ENCODE measurements at regions not wholly inside any gene's neighbourhood (a gene's known extent, or its start where the extent isn't known, plus 50 kb on each side); places are given as distances from the start of the nearest gene placed in this dataset.

- Histone ChIP-seq H3K36me3 (ENCODE audit: control insufficient read depth, insufficient read depth, low read length) (no peaks in the 10 kb centered on the region), H3K27me3 (replicated peaks; ENCODE audit: control insufficient read depth, insufficient read depth, low read length) (peaks cover 1% of the 10 kb centered on the region), H3K9me3 (no peaks in the 10 kb centered on the region; the same call in 1 of the 2 replicates), H3K4me3 (ENCODE audit: low read depth, low read length) (no peak overlapping the region), H3K4me1 (no peaks in the 10 kb centered on the region)
- H3K4me3 Mint-ChIP-seq (ENCODE audit: unreplicated experiment), result no peak overlapping the region
- ChIA-PET POLR2A (no interaction called here), CTCF (no interaction called here)
- intact Hi-C loops (cut with micrococcal nuclease; ENCODE audit: unreplicated experiment), result no loop called here
- H3K27ac Mint-ChIP-seq (ENCODE audit: unreplicated experiment), result no peak overlapping the region
- H3K4me1 Mint-ChIP-seq (ENCODE audit: low read depth, unreplicated experiment), result no peaks in the 10 kb centered on the region
- H3K9me3 Mint-ChIP-seq (ENCODE audit: unreplicated experiment), result no peaks in the 10 kb centered on the region
- H3K36me3 Mint-ChIP-seq (ENCODE audit: insufficient read depth, unreplicated experiment), result no peaks in the 10 kb centered on the region
- BruUV-seq (replicated peaks), result no TSS peak
- no peak for DNase-seq
- TF ChIP-seq CTCF (IDR thresholded peaks at IDR 0.05; ENCODE audit: insufficient read depth in 1 of 2, low read depth in 1 of 2, low read length in 1 of 2, severe bottlenecking in 1 of 2, unreplicated experiment in 1 of 2), result no peak
- H3K27me3 Mint-ChIP-seq (ENCODE audit: insufficient read depth, unreplicated experiment), result peaks cover 43% of the 10 kb centered on the region
These were observed 261.9 kb upstream of the FOXF1 start for GRCh38 chr16:86248310-86248905.

GRCh38 chr16:86249631-86250030 is 260.7 kb upstream of the FOXF1 start:
- no peak overlapping the region for H3K27ac Mint-ChIP-seq (ENCODE audit: unreplicated experiment)
- Histone ChIP-seq H3K36me3 (ENCODE audit: control insufficient read depth, insufficient read depth, low read length) (no peaks in the 10 kb centered on the region), H3K27me3 (replicated peaks; ENCODE audit: control insufficient read depth, insufficient read depth, low read length) (peaks cover 1% of the 10 kb centered on the region), H3K4me3 (ENCODE audit: low read depth, low read length) (no peak overlapping the region), H3K9me3 (no peaks in the 10 kb centered on the region; the same call in 1 of the 2 replicates), H3K4me1 (no peaks in the 10 kb centered on the region)
- no peaks in the 10 kb centered on the region for H3K4me1 Mint-ChIP-seq (ENCODE audit: low read depth, unreplicated experiment)
- ChIA-PET POLR2A (no interaction called here), CTCF (no interaction called here)
- intact Hi-C loops (cut with micrococcal nuclease; ENCODE audit: unreplicated experiment), result no loop called here
- H3K4me3 Mint-ChIP-seq (ENCODE audit: unreplicated experiment), result no peak overlapping the region
- peaks cover 34% of the 10 kb centered on the region for H3K27me3 Mint-ChIP-seq (ENCODE audit: insufficient read depth, unreplicated experiment)
- no peak for TF ChIP-seq CTCF (IDR thresholded peaks at IDR 0.05; ENCODE audit: insufficient read depth in 1 of 2, low read depth in 1 of 2, low read length in 1 of 2, severe bottlenecking in 1 of 2, unreplicated experiment in 1 of 2)
- no peaks in the 10 kb centered on the region for H3K36me3 Mint-ChIP-seq (ENCODE audit: insufficient read depth, unreplicated experiment)
- no peak for DNase-seq
- no TSS peak for BruUV-seq (replicated peaks)
- no peaks in the 10 kb centered on the region for H3K9me3 Mint-ChIP-seq (ENCODE audit: unreplicated experiment)

GRCh38 chr16:86251682-86252081 is 258.6 kb upstream of the FOXF1 start:
- H3K4me3 Mint-ChIP-seq (ENCODE audit: unreplicated experiment), result no peak overlapping the region
- CTCF ChIA-PET, result no interaction called here
- POLR2A ChIA-PET, result interaction anchor here (0.6 kb wide), 1 partner anchor 1156 kb away, joined by 3 read pairs; no protein-coding TSS in a partner anchor
- Histone ChIP-seq H3K27me3 (replicated peaks; ENCODE audit: control insufficient read depth, insufficient read depth, low read length) (no peaks in the 10 kb centered on the region; the same call in none of the 2 replicates), H3K4me3 (ENCODE audit: low read depth, low read length) (no peak overlapping the region), H3K4me1 (no peaks in the 10 kb centered on the region), H3K36me3 (ENCODE audit: control insufficient read depth, insufficient read depth, low read length) (no peaks in the 10 kb centered on the region), H3K9me3 (no peaks in the 10 kb centered on the region; the same call in 1 of the 2 replicates)
- no peak for DNase-seq
- no peak for TF ChIP-seq CTCF (IDR thresholded peaks at IDR 0.05; ENCODE audit: insufficient read depth in 1 of 2, low read depth in 1 of 2, low read length in 1 of 2, severe bottlenecking in 1 of 2, unreplicated experiment in 1 of 2)
- peaks cover 42% of the 10 kb centered on the region for H3K27me3 Mint-ChIP-seq (ENCODE audit: insufficient read depth, unreplicated experiment)
- no peak overlapping the region for H3K27ac Mint-ChIP-seq (ENCODE audit: unreplicated experiment)
- intact Hi-C loops (cut with micrococcal nuclease; ENCODE audit: unreplicated experiment), result no loop called here
- H3K4me1 Mint-ChIP-seq (ENCODE audit: low read depth, unreplicated experiment), result no peaks in the 10 kb centered on the region
- no peaks in the 10 kb centered on the region for H3K36me3 Mint-ChIP-seq (ENCODE audit: insufficient read depth, unreplicated experiment)
- BruUV-seq (replicated peaks), result no TSS peak
- H3K9me3 Mint-ChIP-seq (ENCODE audit: unreplicated experiment), result peaks cover 16% of the 10 kb centered on the region
